ENCODE measurements at regions not wholly inside any gene's neighbourhood (a gene's known extent, or its start where the extent isn't known, plus 50 kb on each side); places are given as distances from the start of the nearest gene placed in this dataset.
"Not testable (repeated sequence)": the region's sequence is repeated elsewhere in the genome, so short reads cannot be mapped to it uniquely, and the experiment has no call there.

DNA sequence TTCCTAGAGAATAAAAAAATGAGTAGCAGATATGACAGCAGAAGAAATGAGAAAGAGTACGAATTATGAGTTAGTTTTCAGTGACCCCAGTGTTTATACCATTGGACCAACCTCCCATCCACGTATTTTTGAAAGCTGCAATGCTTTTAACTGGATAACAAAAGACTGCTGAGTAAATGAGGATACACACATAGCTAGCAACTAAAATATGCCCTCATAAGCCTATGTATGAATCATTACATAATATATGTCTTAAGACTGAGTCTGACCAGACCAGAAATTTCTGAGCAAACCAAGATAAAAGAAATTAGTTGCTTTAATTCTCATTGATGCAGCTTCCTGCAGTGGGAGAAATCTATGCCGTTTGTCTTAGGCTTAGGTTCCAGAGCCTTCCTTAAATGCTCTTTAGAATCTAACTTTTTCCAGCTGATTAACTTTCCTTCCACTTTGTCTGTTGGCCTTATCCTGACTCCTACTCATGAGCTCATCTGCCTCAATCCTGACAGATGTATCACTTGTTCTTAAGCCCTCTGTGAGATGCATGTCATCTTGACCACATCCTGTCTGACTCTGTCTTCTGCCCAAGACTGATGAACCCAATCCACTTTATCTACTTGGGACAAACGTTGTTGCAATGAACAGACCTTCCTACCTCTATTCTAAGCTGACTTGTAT is 301.4 kb upstream of the AADAT start:
- DNase-seq: no peak

DNA sequence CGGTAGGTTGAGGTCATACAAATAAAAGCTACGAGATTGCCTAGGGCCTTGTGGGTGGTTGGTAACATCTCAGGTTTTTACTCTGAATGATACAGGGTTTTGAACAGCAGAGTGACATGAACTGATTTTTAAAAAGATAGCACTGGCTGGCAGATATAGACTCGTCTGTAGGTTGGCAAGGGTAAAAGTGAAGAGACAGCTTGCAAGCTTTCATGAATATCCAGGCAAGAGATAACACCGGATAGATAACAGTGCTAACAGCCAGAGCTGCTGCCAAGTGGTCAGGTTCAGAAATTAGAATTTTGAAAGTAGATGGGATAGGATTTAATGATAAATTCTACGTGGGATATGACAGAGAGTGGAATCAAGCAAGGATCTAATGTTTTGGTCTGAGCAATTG is 299.7 kb upstream of the AADAT start:
- DNase-seq: no peak

- DNase-seq: no peak
Observed at GRCh38 chr4:170388255-170388654, 298.5 kb upstream of the AADAT start.

GRCh38 chr4:170386971-170387370 is 297.2 kb upstream of the AADAT start:
- no peak for DNase-seq

DNA sequence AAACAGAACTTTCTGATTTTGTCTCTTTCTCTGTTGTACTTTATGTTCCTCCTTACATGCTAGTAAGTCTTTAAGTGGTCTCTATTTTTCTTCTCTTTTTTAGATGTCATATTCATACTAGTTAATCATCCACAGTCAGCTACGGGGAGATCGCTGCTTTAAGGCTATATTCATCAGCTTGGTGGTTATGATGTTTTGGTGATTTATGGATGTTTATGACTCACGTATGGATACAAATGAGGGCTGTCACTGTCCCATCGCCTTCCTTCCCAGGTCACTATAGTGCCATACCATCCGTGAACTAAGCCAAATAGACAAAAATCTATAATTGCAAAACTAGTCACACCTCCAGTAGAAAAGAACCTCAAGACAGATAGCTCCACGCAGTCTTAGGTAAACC is 296.8 kb upstream of the AADAT start:
- DNase-seq: no peak

GRCh38 chr4:170374770-170375169 is 285.0 kb upstream of the AADAT start:
- DNase-seq: peak; percentile 39

GRCh38 chr4:170348945-170349344 is 259.2 kb upstream of the AADAT start:
- DNase-seq: no peak

DNA sequence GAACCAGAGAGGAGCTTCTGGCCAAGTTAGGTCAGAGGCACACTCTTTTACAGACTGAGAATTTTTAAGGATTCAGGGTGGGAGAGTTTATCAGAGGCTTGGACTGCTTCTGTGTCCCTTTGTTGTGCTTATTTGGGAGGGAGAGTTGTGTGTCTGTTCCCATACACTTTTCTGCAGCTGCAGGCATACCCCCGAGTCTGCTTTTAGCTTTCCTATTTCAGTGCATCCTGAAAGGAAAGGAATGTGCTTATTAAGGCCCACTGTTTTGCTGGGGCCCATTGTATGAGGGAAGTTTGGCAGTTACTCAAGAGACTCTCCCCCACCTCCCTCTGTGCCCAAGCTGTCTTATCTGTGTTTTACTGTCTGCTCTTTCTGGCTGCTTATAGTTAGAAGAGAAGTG is 257.4 kb upstream of the AADAT start:
- DNase-seq: not testable (repeated sequence)

DNA sequence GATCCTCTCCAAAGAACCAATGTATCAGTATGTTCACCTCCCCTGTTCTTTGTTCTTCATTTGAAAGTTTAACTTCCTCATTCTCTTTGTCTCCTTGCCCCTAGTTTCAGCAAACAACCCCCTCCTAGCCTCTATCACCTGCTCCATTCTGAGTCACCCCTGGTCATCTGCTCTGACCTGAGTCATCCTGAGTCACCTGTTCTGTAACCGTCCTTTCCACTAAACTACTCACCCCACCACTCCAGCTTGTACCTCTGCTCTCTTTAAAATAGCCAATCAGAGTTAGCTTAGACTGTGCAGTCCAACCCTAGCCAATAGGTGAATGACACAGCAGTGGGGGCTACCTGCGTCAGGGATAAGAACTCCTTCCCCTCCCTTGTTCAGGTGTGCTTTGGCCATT is 249.8 kb upstream of the AADAT start:
- no peak for DNase-seq

GRCh38 chr4:170336238-170336775 is 246.6 kb upstream of the AADAT start:
- DNase-seq: no peak

GRCh38 chr4:170325599-170325998 is 235.8 kb upstream of the AADAT start:
- no peak for DNase-seq

GRCh38 chr4:170323623-170324022 is 233.9 kb upstream of the AADAT start:
- no peak for DNase-seq

DNA sequence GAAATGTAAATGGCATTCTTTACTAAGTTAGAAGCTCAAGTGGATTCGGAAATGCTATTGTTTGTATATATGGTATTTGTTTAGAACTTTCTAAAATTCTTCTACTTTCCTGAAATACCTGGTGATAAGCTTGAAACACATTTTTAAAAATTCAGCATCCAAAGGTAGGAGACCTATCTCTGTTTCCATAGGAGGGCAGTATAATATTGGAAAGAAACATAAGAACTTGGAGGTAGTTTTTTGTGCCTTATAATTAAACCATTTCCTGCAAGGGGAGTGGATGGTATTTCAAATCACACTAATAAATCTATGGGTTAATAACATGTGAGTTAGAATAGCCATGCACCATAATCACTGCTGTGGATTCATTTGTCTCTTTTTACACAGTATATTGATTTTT is 217.4 kb upstream of the AADAT start:
- DNase-seq: no peak

DNA sequence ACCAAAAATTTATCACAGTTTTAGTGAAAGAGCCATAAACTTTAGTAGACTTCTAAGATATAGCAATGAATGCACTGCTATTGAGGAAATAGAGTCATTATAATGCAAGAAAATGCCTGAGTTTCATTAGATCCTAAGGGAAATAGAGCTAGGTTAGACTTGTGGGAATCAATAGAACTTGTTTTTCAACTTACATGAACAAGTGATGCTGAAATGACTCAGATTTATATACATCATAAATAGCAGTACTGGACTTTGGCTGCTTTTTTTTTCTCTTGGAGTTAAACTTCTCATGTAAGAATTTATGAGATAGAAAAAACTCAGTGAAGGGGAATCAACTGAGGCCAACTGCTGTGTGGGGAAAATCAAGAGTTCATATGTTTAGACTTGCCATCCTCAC is 216.5 kb upstream of the AADAT start:
- no peak for DNase-seq

GRCh38 chr4:170305627-170306026 is 215.9 kb upstream of the AADAT start:
- DNase-seq: no peak

GRCh38 chr4:170281027-170281426 is 191.3 kb upstream of the AADAT start:
- no peak for DNase-seq

DNA sequence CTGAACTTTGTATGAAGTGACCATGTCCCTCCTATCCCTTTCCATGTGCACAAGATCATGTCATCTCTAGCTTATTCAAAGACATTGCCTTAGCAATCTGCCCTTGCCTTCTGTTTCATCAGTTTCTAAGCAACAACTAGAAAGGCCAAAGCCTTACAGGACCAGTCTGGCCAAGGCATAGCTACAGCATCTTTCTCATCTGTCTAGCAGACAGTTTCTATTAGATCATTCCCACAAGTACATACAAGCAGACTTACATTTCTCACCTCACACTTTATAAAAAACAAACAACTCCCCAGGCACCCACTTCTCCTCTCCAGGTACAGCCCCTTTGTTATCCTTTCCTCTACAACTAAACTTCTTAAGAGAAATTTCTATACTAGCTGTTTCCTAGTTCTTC is 188.7 kb upstream of the AADAT start:
- no peak for DNase-seq

DNA sequence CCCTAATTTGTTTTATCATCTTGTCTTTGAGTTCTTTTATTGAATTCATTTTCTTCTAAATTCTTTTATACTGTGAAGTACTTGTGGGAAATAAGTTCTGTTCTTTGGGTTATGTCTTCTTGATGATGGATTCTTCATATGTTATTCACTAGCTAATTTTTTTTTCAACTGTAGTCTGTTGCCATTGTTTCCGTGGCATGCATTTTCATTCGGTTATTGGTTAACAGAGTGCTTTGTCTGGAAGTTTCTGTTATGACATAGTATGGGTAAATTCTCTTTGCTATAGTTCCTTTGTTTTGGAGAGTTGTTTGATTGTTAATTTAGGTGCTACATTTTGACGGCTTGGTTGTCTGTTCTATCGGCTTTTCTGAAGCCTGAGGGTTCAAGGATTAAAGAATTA is 184.9 kb upstream of the AADAT start:
- no peak for DNase-seq

- no peak for DNase-seq
Observed at GRCh38 chr4:170272959-170273358, 183.2 kb upstream of the AADAT start.

DNA sequence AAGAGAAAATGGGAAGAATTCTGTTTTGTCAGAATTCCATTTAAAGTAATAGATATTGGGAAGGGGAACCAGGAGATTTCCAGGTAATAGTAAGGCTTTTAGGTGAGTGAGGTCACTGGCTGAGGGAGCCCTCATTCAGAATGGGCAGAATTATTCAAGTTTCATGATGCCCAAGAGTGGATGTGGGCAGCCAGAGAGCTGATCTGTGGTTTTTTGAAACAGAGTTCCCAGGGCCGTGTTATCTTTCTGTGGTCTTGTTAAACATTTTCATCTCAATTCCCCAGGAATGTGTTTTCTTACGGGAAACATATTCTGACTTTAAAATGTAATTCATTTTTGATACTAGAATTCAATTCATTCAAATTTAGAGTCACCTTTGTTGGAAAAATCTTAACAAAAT is 182.0 kb upstream of the AADAT start:
- no peak for DNase-seq

GRCh38 chr4:170270628-170271027 is 180.9 kb upstream of the AADAT start:
- DNase-seq: no peak

GRCh38 chr4:170269950-170270349 is 180.2 kb upstream of the AADAT start:
- no peak for DNase-seq

GRCh38 chr4:170259631-170260153 is 169.9 kb upstream of the AADAT start:
- peak; percentile 74 for DNase-seq

GRCh38 chr4:170256807-170257206 is 167.1 kb upstream of the AADAT start:
- DNase-seq: peak; percentile 70

- DNase-seq: no peak
Observed at GRCh38 chr4:170248576-170248975, 158.8 kb upstream of the AADAT start.

All from MV-4-11 (cell line).